ENCODE measurements at regions not wholly inside any gene's neighbourhood (a gene's known extent, or its start where the extent isn't known, plus 50 kb on each side); places are given as distances from the start of the nearest gene placed in this dataset.

- TF ChIP-seq CTCF (IDR thresholded peaks at IDR 0.05) (no peak), POLR2A (IDR thresholded peaks at IDR 0.05) (no peak)
Observed at GRCh38 chr5:68983043-68983442, 110.8 kb upstream of the SLC30A5 start.
